ENCODE measurements at regions not wholly inside any gene's neighbourhood (a gene's known extent, or its start where the extent isn't known, plus 50 kb on each side); places are given as distances from the start of the nearest gene placed in this dataset.
"Not testable (repeated sequence)": the region's sequence is repeated elsewhere in the genome, so short reads cannot be mapped to it uniquely, and the experiment has no call there.

GRCh38 chr12:62073236-62073635 lies 187.0 kb upstream of the USP15 start:
- DNase-seq = not testable (repeated sequence)

DNA sequence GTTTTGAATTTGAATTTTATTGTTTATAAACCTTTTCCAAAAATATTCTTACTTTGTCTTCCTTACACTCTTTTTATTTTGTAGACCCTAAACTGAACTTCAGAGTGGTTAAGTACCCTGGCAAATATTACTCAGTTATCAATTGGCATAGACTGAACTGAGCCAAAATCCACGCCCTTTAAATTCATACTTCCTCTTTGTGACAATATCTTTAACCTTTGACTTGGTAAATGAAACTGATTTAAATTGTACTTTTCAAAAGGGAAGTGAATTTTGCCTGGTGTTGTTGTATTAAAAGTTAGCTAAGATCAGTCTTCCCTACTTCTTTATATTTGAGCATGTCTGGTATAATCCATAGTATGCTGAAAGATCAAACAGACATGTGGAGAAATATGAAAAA lies 184.3 kb upstream of the USP15 start:
- DNase-seq = no peak

DNA sequence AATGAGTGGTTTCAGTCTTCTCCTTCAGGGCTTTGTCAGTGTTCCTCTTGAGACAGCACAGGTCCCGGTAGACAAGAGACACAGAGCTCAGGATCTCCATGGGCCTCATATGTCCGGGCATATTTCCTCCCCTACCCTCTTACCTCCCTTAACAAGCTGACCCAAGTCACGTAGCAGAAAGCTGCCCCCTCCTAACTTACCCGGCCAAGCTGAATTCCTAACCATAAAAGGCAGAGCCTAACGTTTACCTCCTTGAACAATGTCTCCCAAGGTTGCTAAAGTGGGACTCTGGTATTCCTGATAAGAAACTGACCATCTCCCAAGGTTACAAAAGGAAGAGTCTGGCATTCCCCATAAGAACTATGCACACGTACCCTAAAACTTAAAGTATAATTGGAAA lies 182.2 kb upstream of the USP15 start:
- DNase-seq = no peak

DNA sequence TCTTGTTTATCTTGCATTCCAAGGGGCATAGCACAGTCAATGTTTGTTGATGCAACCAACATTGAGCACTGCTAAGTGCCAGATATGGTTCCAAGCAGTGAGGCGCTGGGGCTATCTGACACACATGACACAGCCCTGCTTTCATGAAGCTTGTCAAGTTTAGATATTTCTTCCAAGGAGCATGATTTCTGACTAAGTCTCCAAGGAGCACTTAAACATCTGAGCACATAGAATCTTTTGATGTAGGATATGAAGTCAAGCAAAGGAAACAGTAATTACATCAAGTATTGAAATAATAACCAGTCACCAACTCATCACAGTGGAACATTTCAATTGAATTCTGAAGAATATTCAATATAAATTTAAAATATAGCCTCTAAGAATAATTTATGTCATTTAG lies 177.8 kb upstream of the USP15 start:
- DNase-seq = no peak

- DNase-seq = no peak
Observed at GRCh38 chr12:62098132-62098531, 162.1 kb upstream of the USP15 start.

DNA sequence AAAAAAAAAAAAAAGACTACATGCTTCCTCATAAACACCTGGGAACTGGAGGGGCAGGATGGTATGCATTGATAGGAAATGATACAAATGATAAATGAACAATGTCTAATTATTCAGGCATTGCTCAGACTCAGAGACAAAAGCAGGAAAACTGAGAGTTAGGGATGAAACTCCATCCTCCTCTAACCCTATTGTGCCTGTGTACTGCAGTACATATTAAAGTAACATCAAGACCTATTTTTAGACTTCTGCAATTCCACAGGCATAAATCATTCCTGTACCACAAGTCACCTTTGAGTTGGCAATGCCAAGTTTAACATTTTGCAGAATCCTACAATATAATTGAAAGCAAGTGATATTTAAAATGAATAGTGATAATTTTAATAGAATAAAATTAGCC lies 156.5 kb upstream of the USP15 start:
- no peak for DNase-seq

DNA sequence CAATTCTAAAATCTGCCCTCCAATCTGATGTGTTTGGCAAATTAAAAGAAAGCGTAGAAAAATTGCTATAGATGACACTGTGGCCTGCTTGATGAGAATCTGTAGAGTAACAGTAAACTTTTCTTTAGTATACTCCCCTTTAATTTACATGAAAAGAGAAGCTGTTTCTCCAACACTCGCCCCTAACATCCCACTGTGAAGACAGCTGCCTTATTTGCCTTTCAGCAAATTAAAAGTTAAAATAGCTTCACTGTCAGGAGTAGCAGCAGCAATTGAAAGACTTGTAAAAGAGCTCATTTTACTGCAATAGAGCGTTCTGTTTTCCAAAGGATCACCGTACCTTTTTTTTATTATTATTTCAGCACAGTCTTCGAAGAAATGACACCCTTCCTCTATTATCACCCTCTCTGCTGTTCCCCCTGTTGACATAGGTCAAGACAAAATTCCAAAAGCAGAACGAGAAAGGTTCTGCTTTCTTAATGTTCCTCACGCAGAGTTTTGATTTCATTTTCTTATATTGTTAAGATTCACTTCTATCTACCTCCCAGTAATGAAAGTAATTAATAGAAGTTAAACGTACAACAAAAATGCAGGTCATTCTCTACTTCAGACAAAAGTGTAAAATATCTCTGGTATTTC lies 153.5 kb upstream of the USP15 start:
- no peak for DNase-seq

GRCh38 chr12:62113366-62114011 lies 146.7 kb upstream of the USP15 start:
- no peak for DNase-seq

GRCh38 chr12:62116986-62117385 lies 143.2 kb upstream of the USP15 start:
- no peak for DNase-seq

DNA sequence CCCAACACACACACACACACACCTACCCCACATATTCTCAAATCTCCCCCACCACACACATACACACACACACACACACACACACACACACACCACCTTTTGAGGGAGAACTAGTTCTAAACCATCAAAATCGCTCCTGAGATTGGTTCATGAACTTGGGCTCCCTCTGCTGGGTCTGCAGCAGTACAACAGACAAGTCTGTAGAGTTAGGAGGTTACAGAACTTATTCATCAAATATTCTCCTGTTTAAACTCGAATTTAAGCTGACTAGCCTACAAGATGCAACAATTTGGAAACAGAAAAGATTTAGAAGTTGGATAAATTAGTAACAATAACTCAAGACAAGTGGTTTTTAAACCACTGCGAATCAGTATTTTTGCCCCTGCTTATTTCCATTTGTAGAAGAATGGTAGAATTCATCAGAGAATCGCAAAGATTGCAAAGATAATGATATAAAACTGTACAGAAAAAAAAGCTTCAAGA lies 136.4 kb upstream of the USP15 start:
- DNase-seq = peak; percentile 71

DNA sequence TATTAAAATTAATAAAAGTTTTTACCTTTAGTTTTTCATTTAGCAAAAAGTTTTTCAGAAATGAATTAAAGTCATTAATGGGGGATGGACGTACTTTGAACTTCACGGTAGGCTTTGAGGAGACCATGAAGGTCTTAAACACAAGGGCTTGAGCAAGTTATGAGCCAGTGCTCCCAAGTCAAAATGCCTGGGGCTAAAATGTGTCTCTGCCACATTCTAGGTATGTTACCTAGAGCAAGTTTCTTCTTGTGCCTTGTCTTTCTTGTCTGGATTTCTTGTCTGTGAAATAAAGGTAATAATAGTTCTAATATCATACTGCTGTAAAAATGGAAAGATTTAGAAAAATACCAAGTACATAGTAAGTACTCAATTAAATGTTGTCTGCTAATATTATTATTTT lies 132.7 kb upstream of the USP15 start:
- no peak for DNase-seq

DNA sequence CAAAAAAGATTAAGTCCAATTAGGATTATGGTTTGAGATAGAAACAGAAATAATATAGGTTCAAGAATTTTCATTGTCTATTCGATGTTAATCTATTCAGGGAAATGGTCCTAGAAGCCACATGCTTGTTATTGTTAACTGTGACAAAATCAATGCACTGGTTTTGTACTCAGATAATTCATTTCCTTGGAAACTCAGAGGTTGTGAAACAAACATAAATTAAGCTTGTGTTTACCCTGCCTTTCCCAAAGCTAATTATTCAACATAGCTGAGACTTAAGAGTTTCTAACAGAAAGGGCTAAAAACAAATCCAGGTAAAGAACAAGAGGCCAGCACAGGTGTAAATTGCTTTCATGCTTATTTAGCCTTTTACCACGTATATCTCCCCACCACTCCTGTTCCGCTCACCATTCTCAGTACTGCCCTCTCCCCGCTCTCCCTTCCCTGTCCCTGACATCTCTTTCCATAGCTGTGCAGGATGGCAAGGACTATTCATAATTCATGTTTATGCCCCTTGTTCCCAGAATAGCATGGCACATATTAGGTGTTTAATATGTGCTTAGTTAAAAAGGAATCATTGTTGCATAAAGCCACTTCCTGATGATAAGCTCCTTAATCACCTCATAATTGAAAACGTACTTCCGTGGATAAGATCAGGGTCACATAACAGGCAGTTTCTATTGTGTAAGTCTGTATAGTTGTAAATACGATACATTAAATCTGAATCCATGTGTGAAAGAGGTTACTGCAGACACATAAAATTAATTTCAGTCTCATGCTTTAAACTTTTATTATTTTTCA lies 131.8 kb upstream of the USP15 start:
- DNase-seq = peak; percentile 39

GRCh38 chr12:62129291-62129690 lies 130.9 kb upstream of the USP15 start:
- peak; percentile 89 for DNase-seq

GRCh38 chr12:62130402-62130801 lies 129.8 kb upstream of the USP15 start:
- no peak for DNase-seq

DNA sequence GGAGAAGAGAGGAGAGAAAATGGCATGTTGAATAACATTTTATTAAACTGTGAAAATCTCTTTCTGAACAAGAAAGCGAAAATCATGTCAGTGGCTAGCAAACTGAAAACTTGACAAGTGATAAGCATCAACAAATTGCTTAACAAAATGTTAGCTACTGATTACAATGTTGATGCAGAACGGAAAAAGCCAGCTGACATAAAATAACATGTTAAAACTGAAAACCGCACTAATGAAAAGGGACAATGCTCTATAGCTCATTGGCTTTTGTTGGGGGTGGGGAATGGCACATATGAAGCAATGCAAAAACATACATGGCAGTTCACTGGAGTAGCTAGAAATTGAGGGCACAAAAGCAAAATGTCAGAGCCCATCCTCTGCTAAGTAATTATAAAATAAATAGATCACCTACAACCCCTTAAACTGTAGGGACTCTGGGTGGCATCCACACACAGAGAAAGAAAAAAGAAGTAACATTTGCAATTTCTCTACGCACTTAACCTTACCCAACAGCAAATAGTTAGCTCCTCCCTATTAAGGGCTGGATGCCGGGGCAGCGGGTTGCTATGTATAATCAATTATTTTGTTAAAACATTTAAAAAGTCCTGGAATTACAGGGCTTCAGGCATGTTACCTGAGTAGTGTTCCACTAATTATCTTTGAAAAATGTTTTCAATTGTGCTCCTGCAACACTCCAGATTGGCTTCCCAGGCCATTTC lies 129.2 kb upstream of the USP15 start:
- DNase-seq = peak; percentile 61

- peak; percentile 35 for DNase-seq
Observed at GRCh38 chr12:62133440-62133839, 126.8 kb upstream of the USP15 start.

DNA sequence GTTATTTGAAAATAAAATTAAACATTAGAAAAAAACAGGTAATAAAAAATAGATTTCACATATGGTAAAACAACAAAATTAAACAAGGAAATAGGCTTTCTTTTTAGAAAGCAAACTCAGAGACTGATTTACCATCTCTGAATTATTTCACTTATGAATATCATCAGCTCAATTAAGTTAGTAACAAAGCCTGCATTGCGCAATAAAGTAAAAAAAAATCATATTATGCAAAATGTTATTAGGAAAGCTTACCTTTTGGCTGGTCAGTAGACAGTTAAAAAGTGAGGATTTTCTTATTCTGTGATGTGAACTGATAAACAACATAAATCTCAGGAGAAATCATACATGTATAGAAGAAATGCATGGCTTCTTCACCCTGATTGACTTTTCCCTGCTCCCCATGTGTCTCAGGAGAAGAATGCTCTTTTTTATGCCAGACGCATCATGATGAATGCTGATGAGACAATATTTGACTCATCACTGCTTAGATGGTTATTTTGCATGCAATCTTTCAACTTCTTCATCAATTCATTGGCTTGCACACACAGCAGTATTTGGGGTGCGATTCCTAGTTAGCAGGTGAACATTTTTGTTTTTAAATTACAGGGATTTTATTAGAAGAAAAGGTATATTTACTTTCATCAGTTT lies 124.5 kb upstream of the USP15 start:
- no peak for DNase-seq

DNA sequence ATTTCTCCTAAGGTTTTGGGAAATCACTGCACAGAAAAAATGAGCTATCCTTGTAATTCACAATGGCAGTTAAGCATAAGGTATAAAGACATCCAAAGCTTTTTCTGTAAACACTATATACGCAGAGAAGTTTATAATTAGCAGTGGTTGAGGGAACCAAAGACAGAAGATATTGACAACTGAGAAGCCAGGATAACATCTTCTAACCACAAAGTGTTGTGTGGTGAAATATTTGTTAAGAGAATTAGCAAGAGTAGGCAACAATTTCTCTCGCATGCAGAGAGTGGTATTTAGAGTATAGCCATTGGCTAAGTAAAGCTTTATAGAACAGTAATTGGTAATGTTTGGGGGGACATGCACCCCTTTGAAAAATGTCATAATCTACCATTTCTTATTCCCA lies 123.7 kb upstream of the USP15 start:
- no peak for DNase-seq

- no peak for DNase-seq
Observed at GRCh38 chr12:62138527-62138926, 121.7 kb upstream of the USP15 start.

GRCh38 chr12:62146318-62146717 lies 113.9 kb upstream of the USP15 start:
- DNase-seq = no peak

DNA sequence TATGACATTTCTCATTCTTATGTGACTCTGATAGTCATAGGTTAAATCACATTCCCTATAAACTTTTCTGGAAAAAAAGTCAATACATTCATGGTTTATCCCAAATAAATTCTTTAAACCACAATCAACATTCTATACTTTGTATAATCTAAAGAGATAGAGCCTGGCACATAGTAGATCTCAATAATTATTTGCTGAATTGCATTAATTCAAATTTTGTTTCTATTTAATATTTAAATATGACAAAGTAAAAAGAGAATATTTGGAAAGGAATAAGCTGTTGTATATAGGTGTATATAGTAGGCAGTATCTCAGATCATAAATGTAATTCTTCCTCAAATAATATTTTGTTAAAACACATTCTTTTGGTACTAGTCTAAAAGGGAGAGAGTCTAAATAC lies 102.2 kb upstream of the USP15 start:
- no peak for DNase-seq

- DNase-seq = no peak
Observed at GRCh38 chr12:62158461-62159360, 101.5 kb upstream of the USP15 start.
